ENCODE measurements at regions not wholly inside any gene's neighbourhood (a gene's known extent, or its start where the extent isn't known, plus 50 kb on each side); places are given as distances from the start of the nearest gene placed in this dataset.

DNA sequence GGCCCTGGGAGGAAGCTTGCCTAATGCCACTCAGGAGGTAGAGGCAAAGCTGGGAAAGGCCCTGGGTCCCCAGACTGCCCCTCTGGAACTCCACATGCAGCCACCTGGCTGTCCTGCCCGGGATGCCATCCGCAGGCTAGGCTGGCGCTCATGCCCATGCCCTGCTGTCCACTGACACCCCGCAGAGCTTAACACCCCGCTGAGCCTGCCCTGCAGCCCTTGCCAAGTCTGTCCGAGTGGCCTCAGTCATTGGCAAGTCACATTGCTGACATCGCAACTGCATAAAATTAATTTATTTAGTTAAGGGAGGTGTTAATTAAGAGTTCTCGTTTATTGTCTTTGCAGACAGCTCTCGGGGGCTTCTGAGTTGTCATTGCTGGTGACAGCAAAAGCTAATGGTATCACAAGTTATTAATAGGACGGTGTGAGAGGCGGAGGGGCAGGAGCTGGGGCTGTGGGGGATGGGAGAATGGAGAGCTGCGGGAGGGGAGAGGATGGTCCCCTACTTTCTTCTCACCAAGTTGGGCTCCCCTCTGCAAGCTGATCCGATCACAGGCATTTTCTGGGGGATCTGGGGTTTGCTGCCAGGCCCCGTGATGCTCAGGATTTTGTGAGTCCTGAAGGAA, 55.6 kb upstream of the PCBD1 start:
- no peak for TF ChIP-seq CTCF (IDR thresholded peaks at IDR 0.05)
- no peak for TF ChIP-seq POLR2A (IDR thresholded peaks at IDR 0.05)

All from thyroid gland (tissue), 4 donors.